HCT116 (cell line): ENCODE measurements at regions not wholly inside any gene's neighbourhood (a gene's known extent, or its start where the extent isn't known, plus 50 kb on each side); places are given as distances from the start of the nearest gene placed in this dataset.

Source experiments
- ATAC-seq: fragments of 200-7000 bp; cut with Tn5 transposase; 2 replicates; pipeline ENCODE4 v1.9.1; 2020; ENCODE audit warnings: mild to moderate bottlenecking, moderate library complexity
- BruUV-seq: library from RNA; stranded (reverse); fragments of 400-500 nt; replicated peaks from 2 replicates; lab custom pipeline; 2021; lab: Mats Ljungman, UMichigan
- CTCF ChIA-PET: fragments of 300-600 bp; sonication (Branson Sonifier 250); formaldehyde crosslinking; loops from one replicate; lab custom pipeline; 2021; ENCODE audit warnings: antibody characterized with exemption; lab: Charles Lee
- POLR2A ChIA-PET: fragments of 300-600, 350-600 bp; sonication (Branson Sonifier 250); formaldehyde crosslinking; loops from one replicate; lab custom pipeline; 2021; ENCODE audit warnings: antibody characterized with exemption; lab: Charles Lee
- RAD21 ChIA-PET, 2 experiments: fragments of 300-600 bp; sonication (Branson Sonifier 250); formaldehyde crosslinking; loops; one replicate each; lab custom pipeline; 2023; ENCODE audit warnings: low total read pairs in 2 of 2; ENCODE audit not compliant: uncharacterized antibody in 2 of 2, unreplicated experiment in 2 of 2, low non-redundant PET in 1 of 2; lab: Charles Lee
- DNase-seq: peaks from one replicate; pipeline ENCODE4 v3.0.0-alpha.2; 2010; ENCODE audit warnings: low read depth, low spot score
- H2AFZ ChIP-seq: fragments of 200-600 bp; shearing (Covaris generic), sonication (generic); 2 replicates; pipeline ENCODE4 v1.6.1; 2017; ENCODE audit warnings: low read depth, mixed run types, mixed read lengths, antibody characterized with exemption, low read length; ENCODE audit not compliant: poor library complexity, severe bottlenecking
- H3K27ac ChIP-seq: 2 replicates; pipeline ENCODE4 v1.5.1; 2012; ENCODE audit warnings: low read depth, low read length
- H3K27me3 ChIP-seq: fragments of 200-600 bp; sonication (generic); 2 replicates; pipeline ENCODE4 v1.6.1; 2016; ENCODE audit warnings: mixed run types, low read length, mixed read lengths; ENCODE audit not compliant: insufficient read depth
- H3K36me3 ChIP-seq, 2 experiments: fragments of 200-500 bp in 1 of 2; fragments of 200-600 bp in 1 of 2; sonication (Bioruptor generic) in 1 of 2; sonication (generic) in 1 of 2; 2 replicates each; pipeline versions ENCODE4 v1.5.1 to v1.6.1; 2014 to 2016; ENCODE audit warnings: low read length in 2 of 2, inconsistent platforms in 1 of 2, mixed read lengths in 1 of 2, mixed run types in 1 of 2; ENCODE audit not compliant: insufficient read depth in 2 of 2, control insufficient read depth in 1 of 2
- H3K4me1 ChIP-seq, 2 experiments: fragments of 200-600 bp in 1 of 2; sonication (generic) in 1 of 2; 2 replicates each; pipeline versions ENCODE4 v1.5.1 to v1.6.1; 2012 to 2017; ENCODE audit warnings: low read length in 2 of 2, inconsistent platforms in 1 of 2, mild to moderate bottlenecking in 1 of 2, mixed read lengths in 1 of 2, mixed run types in 1 of 2, moderate library complexity in 1 of 2; ENCODE audit not compliant: insufficient read depth in 2 of 2, control insufficient read depth in 1 of 2
- H3K4me2 ChIP-seq: fragments of 200-600 bp; sonication (generic); 2 replicates; pipeline ENCODE4 v1.6.1; 2017; ENCODE audit warnings: mixed run types, low read length, mixed read lengths
- H3K4me3 ChIP-seq, 2 experiments: fragments of 200-600 bp in 1 of 2; sonication (generic) in 1 of 2; replicated peaks in 1 of 2; 2 replicates each; pipeline ENCODE4 v1.5.1; 2011 to 2016; ENCODE audit warnings: low read length in 2 of 2, control low read depth in 1 of 2, low read depth in 1 of 2, mild to moderate bottlenecking in 1 of 2, mixed read lengths in 1 of 2, mixed run types in 1 of 2
- H3K79me2 ChIP-seq: fragments of 200-600 bp; sonication (generic); 2 replicates; pipeline ENCODE4 v1.6.1; 2017; ENCODE audit warnings: mild to moderate bottlenecking, mixed run types, low read length, moderate library complexity, mixed read lengths; ENCODE audit not compliant: insufficient read depth
- H3K9ac ChIP-seq: fragments of 200-600 bp; sonication (generic); 2 replicates; pipeline ENCODE4 v1.6.1; 2016; ENCODE audit warnings: low read length, mixed read lengths
- H3K9me2 ChIP-seq: fragments of 200-600 bp; sonication (generic), shearing (Covaris generic); 2 replicates; pipeline ENCODE4 v1.6.1; 2017; ENCODE audit warnings: mixed run types, mild to moderate bottlenecking, moderate library complexity; ENCODE audit not compliant: insufficient read depth
- H3K9me3 ChIP-seq, 2 experiments: fragments of 200-500 bp in 1 of 2; fragments of 200-600 bp in 1 of 2; sonication (Bioruptor generic) in 1 of 2; sonication (generic) in 1 of 2; 2 replicates each; pipeline ENCODE4 v1.6.1; 2014 to 2017; ENCODE audit warnings: low read length in 2 of 2, mixed read lengths in 2 of 2, inconsistent platforms in 1 of 2, low read depth in 1 of 2, mild to moderate bottlenecking in 1 of 2, mixed run types in 1 of 2, moderate library complexity in 1 of 2; ENCODE audit not compliant: control insufficient read depth in 1 of 2, insufficient read depth in 1 of 2
- H4K20me1 ChIP-seq: fragments of 200-600 bp; sonication (generic), shearing (Covaris generic); 2 replicates; pipeline ENCODE4 v1.6.1; 2017; ENCODE audit warnings: mixed run types, mild to moderate bottlenecking, moderate library complexity; ENCODE audit not compliant: insufficient read depth
- CEBPB ChIP-seq: IDR thresholded peaks from 2 replicates; pipeline ENCODE4 v1.6.1; 2012; ENCODE audit warnings: low read depth
- CTCF ChIP-seq, 3 experiments: fragments of 200-600 bp in 1 of 3; sonication (generic) in 1 of 3; IDR thresholded peaks in 2 of 3; conservative IDR thresholded peaks in 1 of 3; 2 replicates each; pipeline ENCODE4 v1.5.1; 2012 to 2017; ENCODE audit warnings: low read depth in 2 of 3, low read length in 2 of 3, antibody characterized with exemption in 1 of 3, borderline replicate concordance in 1 of 3, control low read depth in 1 of 3, mild to moderate bottlenecking in 1 of 3, mixed read lengths in 1 of 3, mixed run types in 1 of 3, moderate library complexity in 1 of 3; ENCODE audit not compliant: insufficient read depth in 1 of 3
- ELF1 ChIP-seq: IDR thresholded peaks from 2 replicates; pipeline ENCODE4 v1.6.1; 2012; ENCODE audit warnings: low read depth, borderline replicate concordance
- EZH2 ChIP-seq: fragments of 200-600 bp; sonication (generic); IDR thresholded peaks from 2 replicates; pipeline ENCODE4 v1.6.1; 2017; ENCODE audit warnings: antibody characterized with exemption, mixed run types
- EZH2phosphoT487 ChIP-seq: fragments of 200-600 bp; IDR thresholded peaks from 2 replicates; pipeline ENCODE4 v1.6.1; 2018; ENCODE audit warnings: antibody characterized with exemption, borderline replicate concordance
- FOSL1 ChIP-seq: IDR thresholded peaks from 2 replicates; pipeline ENCODE4 v1.6.1; 2012; ENCODE audit warnings: low read depth
- JUND ChIP-seq: IDR thresholded peaks from 2 replicates; pipeline ENCODE4 v1.6.1; 2012
- MAX ChIP-seq: IDR thresholded peaks from 2 replicates; pipeline ENCODE4 v1.6.1; 2012
- RAD21 ChIP-seq: IDR thresholded peaks from 2 replicates; pipeline ENCODE4 v1.6.1; 2012; ENCODE audit warnings: low read depth, mild to moderate bottlenecking
- REST ChIP-seq: IDR thresholded peaks from 2 replicates; pipeline ENCODE4 v1.6.1; 2012; ENCODE audit warnings: low read depth
- SP1 ChIP-seq: IDR thresholded peaks from 2 replicates; pipeline ENCODE4 v1.6.1; 2012; ENCODE audit warnings: low read depth
- SRF ChIP-seq: IDR thresholded peaks from 2 replicates; pipeline ENCODE4 v1.6.1; 2012; ENCODE audit warnings: low read depth
- TCF7L2 ChIP-seq: IDR thresholded peaks from 2 replicates; pipeline ENCODE4 v1.7.0; 2011; ENCODE audit warnings: borderline replicate concordance, inconsistent platforms; ENCODE audit not compliant: insufficient read depth, insufficient read length; ENCODE audit errors: extremely low read depth
- YY1 ChIP-seq: IDR thresholded peaks from 2 replicates; pipeline ENCODE4 v1.6.1; 2011; ENCODE audit warnings: low read length, low read depth, moderate library complexity, mild to moderate bottlenecking; ENCODE audit not compliant: insufficient replicate concordance; ENCODE audit errors: extremely low read depth
- ZBTB33 ChIP-seq: IDR thresholded peaks from 2 replicates; pipeline ENCODE4 v1.6.1; 2011; ENCODE audit warnings: mild to moderate bottlenecking, low read length, moderate library complexity; ENCODE audit not compliant: insufficient replicate concordance; ENCODE audit errors: extremely low read depth
- ZFX ChIP-seq: fragments of 450-650 bp; IDR thresholded peaks from 2 replicates; pipeline ENCODE4 v1.6.1; 2017
- ZNF274 ChIP-seq: fragments of 200-500 bp; sonication (Bioruptor generic); IDR thresholded peaks from 2 replicates; pipeline ENCODE4 v1.6.1; 2014; ENCODE audit warnings: mild to moderate bottlenecking, low read depth, low read length, inconsistent platforms
- intact Hi-C: fragments of 100-400 bp; cut with micrococcal nuclease; formaldehyde crosslinking; loops from 2 replicates; pipeline ENCODE4 v1.10.0; 2022

- TF ChIP-seq ZFX (no peak), CEBPB (no peak), EZH2phosphoT487 (no peak), SP1 (no peak), REST (no peak), ELF1 (no peak), FOSL1 (no peak), ZBTB33 (no peak), ZNF274 (no peak), TCF7L2 (no peak), SRF (no peak), YY1 (no peak), RAD21 (no peak), EZH2 (no peak), JUND (no peak), CTCF (IDR thresholded peaks at IDR 0.05 in 2 of 3, conservative IDR thresholded peaks at IDR 0.05 in 1 of 3; ENCODE audit: borderline replicate concordance in 1 of 3, insufficient read depth in 1 of 3, low read depth in 2 of 3, low read length in 2 of 3) (no peak), MAX (no peak)
- TF ChIP-seq, all 23 proteins: peak for 0
- Histone ChIP-seq H3K9me2 (no peaks in the 10 kb centered on the region), H3K9ac (no peak overlapping the region), H3K27me3 (no peaks in the 10 kb centered on the region), H3K4me1 (no peaks in the 10 kb centered on the region), H3K4me2 (no peak overlapping the region), H4K20me1 (no peaks in the 10 kb centered on the region), H3K79me2 (no peaks in the 10 kb centered on the region), H3K9me3 (no peaks in the 10 kb centered on the region), H3K27ac (no peak overlapping the region), H2AFZ (no peak overlapping the region), H3K4me3 (no peak overlapping the region), H3K36me3 (no peaks in the 10 kb centered on the region)
- CTCF ChIA-PET: no interaction called here
- ATAC-seq: no peak
- POLR2A ChIA-PET: no interaction called here
- DNase-seq: no peak
- BruUV-seq: no TSS peak
- RAD21 ChIA-PET: no interaction called here
- intact Hi-C loops: no loop called here
These were observed 313.9 kb downstream of the PABPC4L start for GRCh38 chr4:133887723-133888122.
